ENCODE measurements at regions not wholly inside any gene's neighbourhood (a gene's known extent, or its start where the extent isn't known, plus 50 kb on each side); places are given as distances from the start of the nearest gene placed in this dataset.
"Not testable (repeated sequence)": the region's sequence is repeated elsewhere in the genome, so short reads cannot be mapped to it uniquely, and the experiment has no call there.

DNA sequence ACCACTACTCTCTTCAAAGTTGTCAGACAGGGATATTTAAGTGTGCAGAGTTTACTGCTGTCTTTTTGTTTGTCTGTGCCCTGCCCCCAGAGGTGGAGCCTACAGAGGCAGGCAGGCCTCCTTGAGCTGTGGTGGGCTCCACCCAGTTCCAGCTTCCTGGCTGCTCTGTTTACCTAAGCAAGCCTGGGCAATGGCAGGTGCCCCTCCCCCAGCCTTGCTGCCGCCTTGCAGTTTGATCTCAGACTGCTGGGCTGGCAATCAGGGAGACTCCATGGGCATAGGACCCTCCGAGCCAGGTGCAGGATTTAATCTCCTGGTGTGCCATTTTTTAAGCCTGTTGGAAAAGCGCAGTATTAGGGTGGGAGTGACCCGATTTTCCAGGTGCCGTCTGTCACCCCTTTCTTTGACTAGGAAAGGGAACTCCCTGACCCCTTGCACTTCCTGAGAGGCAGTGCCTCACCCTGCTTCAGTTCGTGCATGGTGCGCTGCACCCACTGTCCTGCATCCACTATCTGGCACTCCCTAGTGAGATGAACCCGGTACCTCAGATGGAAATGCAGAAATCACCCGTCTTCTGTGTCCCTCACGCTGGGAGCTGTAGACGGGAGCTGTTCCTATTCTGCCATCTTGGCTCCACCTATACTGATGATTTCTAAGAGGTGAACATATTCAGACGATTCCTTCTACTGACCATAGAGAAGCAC lies 167.6 kb downstream of the CXXC4 start:
- DNase-seq: not testable (repeated sequence)

DNA sequence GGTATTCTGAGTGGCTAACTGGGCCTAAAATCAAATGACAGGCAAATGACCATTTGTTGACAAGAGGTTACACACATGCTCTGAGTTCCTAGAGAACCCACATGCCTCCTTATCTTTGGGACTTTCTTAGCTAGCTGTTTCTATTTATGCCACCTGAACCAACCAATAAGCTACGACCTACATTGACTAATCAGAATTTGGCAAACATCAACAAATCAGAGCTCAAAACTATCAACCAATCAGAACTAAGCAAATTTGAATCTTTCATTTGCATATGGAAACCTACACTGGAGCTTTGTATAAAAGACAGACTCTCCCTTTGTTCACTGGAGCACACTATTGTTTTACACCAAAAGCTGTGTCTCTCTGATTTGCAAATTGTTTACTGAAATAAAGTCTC lies 192.0 kb downstream of the CXXC4 start:
- DNase-seq: peak in 1 of 2 experiments; percentile 14

DNA sequence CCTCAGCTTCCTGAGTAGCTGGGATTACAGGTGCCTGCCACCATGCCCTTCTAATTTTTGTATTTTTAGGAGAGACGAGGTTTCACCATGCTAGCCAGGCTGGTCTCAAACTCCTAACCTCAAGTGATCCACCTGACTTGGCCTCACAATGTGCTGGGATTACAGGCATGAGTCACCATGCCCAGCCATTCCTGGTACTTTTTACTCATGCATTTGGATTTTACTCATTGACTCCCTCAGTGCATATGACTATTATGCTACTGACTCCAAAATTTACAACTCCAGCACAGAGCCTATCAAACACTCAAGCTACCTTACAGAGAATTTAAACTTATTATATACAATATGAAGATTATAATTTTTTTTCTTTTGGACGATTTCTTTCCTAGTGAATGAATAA lies 199.9 kb downstream of the CXXC4 start:
- no peak for DNase-seq

- no peak for DNase-seq
Observed at GRCh38 chr4:104286867-104287266, 207.8 kb downstream of the CXXC4 start.

GRCh38 chr4:104283303-104283702 lies 211.4 kb downstream of the CXXC4 start:
- no peak for DNase-seq

GRCh38 chr4:104279744-104280143 lies 214.9 kb downstream of the CXXC4 start:
- DNase-seq: no peak

DNA sequence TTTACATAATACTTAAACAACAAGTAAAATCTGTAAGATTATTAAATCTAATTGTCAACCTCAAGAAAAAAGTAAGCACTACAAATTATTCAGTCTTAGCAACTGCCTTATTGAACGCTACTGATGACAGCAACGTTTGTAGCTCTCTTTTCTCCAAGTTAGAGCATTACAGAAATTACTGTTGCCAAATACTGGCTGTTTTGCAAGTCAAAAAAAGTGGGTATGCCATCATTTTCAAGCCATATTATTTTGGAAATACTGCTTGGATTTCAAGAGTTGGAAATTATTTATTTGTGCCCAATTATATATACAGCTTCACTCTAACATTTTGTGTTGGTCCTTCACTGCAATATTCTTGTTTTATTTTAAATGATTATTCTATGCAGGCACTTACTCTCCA lies 221.7 kb downstream of the CXXC4 start:
- DNase-seq: no peak

DNA sequence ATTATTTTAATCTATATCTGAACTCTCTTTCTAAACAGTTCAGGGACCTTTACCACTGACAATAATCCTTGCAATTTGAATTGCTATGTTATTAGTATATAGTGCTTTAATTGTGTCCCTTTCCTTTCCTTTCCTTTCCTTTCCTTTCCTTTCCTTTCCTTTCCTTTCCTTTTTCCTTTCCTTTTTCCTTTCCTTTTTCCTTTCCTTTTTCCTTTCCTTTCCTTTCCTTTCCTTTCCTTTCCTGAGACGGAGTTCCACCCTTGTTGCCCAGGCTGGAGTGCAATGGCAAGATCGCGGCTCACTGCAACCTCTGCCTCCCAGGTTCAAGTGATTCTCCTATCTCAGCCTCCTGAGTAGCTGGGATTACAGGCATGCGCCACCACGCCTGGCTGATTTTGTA lies 225.1 kb downstream of the CXXC4 start:
- DNase-seq: not testable (repeated sequence)

DNA sequence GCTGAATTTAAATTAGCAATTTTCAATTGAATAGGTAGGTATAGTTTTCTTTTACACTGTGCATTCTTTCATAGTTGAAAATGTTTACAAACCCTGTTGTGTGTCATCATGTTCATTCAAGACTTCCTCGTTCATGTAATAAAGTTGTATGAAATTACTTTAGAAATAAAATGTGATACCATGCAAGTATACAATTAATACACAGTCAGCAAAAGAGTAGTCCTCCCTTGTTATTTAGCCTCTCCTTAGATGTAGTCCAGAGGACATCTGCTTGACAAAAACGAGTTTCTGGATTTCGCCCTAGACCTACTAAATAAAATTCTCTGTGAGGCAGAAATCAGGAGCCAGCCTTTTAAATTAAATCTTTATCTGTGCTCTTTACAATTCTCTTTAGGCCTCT lies 231.6 kb downstream of the CXXC4 start:
- no peak for DNase-seq

- DNase-seq: no peak
Observed at GRCh38 chr4:104262678-104263077, 232.0 kb downstream of the CXXC4 start.

- DNase-seq: no peak
Observed at GRCh38 chr4:104248726-104249125, 246.0 kb downstream of the CXXC4 start.

- no peak for DNase-seq
Observed at GRCh38 chr4:104235967-104236366, 258.7 kb downstream of the CXXC4 start.

DNA sequence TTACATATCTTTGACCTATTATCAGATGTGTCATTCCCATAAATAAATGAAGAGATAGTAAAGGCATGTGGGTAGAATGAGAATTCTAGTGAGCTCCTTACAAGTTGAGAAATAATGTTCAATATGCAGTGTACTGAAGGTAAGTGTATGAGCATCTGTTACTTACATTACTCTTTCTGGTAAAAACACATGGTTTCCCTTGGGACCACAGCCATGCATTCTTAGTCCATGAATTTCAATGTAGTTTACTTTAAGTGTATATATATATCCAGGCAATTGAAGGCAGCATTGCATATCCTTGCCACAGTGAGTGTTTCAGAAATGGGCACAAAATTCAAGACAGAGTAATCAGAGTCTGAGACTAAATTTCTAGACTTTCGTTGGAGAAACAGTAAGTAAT lies 277.2 kb downstream of the CXXC4 start:
- DNase-seq: no peak

- DNase-seq: no peak
Observed at GRCh38 chr4:104211657-104212056, 283.0 kb downstream of the CXXC4 start.

DNA sequence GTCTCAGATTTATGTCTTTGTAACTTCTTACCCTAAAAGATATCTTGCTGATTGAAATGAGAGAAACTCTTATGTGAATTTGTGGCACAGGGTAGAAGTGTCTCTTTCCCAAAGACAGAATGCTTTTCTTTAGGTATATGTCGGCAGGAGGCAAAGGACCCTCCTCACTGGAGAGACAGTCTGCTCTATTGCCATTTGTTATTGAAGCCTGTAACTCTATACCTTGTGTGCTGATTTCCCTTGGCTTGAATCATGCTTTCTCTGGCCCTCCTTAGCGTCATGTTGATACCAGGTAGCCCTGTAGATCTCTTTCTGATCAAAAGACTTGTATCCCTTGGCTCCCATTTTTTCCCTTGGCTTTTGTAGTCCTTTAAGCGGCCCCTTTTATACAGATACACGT lies 284.3 kb downstream of the CXXC4 start:
- no peak for DNase-seq

GRCh38 chr4:104206784-104207183 lies 287.9 kb downstream of the CXXC4 start:
- no peak for DNase-seq

- DNase-seq: no peak
Observed at GRCh38 chr4:104205116-104205515, 289.6 kb downstream of the CXXC4 start.

DNA sequence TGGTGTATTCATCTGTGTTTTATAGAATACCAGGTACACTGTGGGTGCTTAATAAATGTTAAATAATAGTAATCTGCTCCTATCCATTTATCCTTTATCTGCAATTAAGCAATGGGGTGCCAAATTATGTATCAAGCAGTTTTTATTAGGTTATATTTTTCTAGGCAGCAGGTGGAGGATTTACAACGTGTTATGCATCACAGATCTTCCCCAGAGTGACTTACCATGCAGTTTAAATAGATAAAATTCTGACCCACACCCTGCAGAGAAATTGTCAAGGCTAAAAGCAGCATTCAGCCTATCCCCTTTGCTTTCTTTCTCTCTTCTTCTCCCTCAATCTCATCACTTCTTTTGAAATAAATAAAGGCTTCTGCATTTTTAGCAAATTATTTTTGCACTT lies 306.4 kb downstream of the CXXC4 start:
- no peak for DNase-seq

DNA sequence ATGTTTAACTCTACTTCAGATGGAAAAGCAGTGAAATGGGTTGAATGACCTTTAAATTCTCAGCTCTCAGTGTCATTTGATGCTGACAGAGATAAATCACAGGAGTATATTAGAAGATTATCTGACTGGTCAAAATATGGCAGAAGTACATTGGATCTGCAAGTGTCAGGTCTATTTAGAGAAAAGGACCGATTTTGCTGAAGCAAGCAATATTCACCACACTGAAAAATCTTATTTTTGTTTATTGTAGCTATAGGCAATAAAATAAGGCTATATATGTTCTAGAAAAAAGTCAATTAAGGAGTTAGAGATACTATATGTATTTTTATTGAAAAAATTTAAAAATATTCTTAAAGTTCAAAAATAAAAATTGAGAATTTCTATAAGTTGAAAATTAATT lies 325.3 kb downstream of the CXXC4 start:
- DNase-seq: no peak

GRCh38 chr4:104166749-104167148 lies 327.9 kb downstream of the CXXC4 start:
- DNase-seq: no peak

- DNase-seq: no peak
Observed at GRCh38 chr4:104163820-104164219, 330.9 kb downstream of the CXXC4 start.

- no peak for DNase-seq
Observed at GRCh38 chr4:104146048-104146447, 348.6 kb downstream of the CXXC4 start.

DNA sequence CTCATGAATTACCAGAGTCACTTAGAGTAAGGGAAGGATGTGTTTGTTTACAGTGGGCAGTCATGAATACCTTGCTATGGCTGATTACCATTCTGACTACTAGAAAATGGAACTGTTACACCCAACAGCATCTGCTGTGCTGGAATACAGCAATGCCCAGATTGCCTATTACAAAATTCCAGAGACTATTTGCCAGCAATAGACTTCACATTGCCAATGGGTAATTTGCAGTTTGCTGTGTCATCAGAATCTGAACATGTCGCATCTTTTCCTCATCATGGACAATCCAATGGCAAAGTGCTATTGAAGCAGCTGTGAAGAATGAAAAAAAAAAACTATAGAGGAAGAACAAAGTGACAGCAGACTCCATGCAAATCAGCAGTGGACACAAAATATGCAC lies 356.6 kb downstream of the CXXC4 start:
- DNase-seq: no peak

DNA sequence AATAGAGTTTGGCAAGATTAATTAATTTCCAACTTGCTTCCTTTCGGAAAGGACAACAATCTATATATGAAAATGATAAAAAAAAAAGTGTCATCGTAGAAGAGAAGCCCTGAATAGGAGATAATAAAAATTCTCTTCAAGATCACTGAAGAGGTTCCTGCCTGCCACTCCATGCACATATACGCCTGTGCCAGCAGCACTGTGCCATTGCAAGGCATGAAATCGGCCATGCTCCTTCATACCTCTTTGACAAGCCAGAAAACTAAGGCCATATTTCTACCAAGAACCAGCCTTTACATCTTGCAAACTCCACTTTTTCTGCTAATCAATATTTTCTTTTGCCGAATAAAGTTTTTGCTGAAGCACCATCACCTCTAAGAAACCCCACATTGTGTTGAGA lies 365.5 kb downstream of the CXXC4 start:
- no peak for DNase-seq

DNA sequence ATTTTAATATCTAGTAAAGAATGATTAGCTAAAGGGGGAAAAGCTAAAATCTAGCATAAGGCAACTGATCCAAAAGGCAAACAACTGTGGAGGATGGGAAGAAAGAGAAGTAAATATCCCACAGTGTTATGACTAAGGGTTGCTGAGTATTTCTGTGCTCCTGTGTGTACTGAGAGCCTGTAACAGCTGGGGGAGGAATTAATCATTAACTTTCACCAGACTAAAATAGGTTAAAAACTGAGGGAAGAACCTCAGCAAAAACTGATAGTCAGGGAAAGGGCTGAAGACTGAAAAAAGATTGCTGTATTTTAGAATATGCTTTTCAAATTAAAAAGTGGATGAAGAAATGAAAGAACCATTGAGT lies 365.9 kb downstream of the CXXC4 start:
- peak in 1 of 2 experiments; percentile 38 for DNase-seq
